GM12872 (cell line): ENCODE measurements at regions not wholly inside any gene's neighbourhood (a gene's known extent, or its start where the extent isn't known, plus 50 kb on each side); places are given as distances from the start of the nearest gene placed in this dataset.
A peak's percentile ranks its signal among the peaks of the same experiment; 100 is the strongest.

ENCODE experiments used
- CTCF ChIP-seq: IDR thresholded peaks from 3 replicates; pipeline ENCODE4 v1.5.1; 2011; ENCODE audit warnings: low read depth, mild to moderate bottlenecking, low read length, moderate library complexity; ENCODE audit not compliant: insufficient read depth

GRCh38 chr11:103596315-103596714 is 440.1 kb upstream of the DDI1 start:
- no peak for TF ChIP-seq CTCF

GRCh38 chr11:103601225-103601846 is 435.1 kb upstream of the DDI1 start:
- peak; percentile 86 for TF ChIP-seq CTCF

GRCh38 chr11:103602840-103603239 is 433.6 kb upstream of the DDI1 start:
- TF ChIP-seq CTCF, result no peak

GRCh38 chr11:103604310-103604709 is 432.1 kb upstream of the DDI1 start:
- no peak for TF ChIP-seq CTCF

GRCh38 chr11:103608566-103608965 is 427.9 kb upstream of the DDI1 start:
- no peak for TF ChIP-seq CTCF

- TF ChIP-seq CTCF, result peak; percentile 37; the same call in 1 of the 3 replicates
Observed at GRCh38 chr11:103609117-103610066, 427.0 kb upstream of the DDI1 start.

GRCh38 chr11:103610435-103610834 is 426.0 kb upstream of the DDI1 start:
- TF ChIP-seq CTCF, result no peak
